Forelimb muscle (tissue), 1 donor: ENCODE measurements at regions not wholly inside any gene's neighbourhood (a gene's known extent, or its start where the extent isn't known, plus 50 kb on each side); places are given as distances from the start of the nearest gene placed in this dataset.

ENCODE experiments used
- DNase-seq: peaks from one replicate; pipeline ENCODE4 v3.0.0-alpha.2; 2013; ENCODE audit warnings: low read depth

DNA sequence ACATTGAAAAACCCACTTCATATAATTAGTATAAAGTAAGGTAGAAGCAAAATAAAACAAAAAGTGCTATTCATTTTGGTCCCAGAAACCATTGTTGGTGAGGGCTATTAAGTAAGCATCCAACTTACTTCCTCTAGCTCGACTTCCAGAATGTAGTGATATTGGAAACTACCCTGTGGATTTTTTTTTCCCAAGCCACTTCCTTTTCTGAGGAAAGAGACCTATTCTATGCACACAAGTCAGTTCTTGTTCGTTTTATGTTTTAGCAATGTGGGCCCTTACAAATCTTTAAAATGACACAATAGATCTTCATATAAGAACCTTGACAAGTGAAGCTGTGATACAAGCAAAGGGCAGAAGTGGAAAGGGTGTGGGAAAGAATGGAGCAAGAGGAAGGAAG, 402.0 kb upstream of the TBL1XR1 start:
- no peak for DNase-seq

GRCh38 chr3:177599837-177600236, 402.6 kb upstream of the TBL1XR1 start:
- no peak for DNase-seq

GRCh38 chr3:177600411-177600810, 403.1 kb upstream of the TBL1XR1 start:
- DNase-seq, result no peak

- DNase-seq, result no peak
Measured at GRCh38 chr3:177601152-177601551, 403.9 kb upstream of the TBL1XR1 start.

- no peak for DNase-seq
Measured at GRCh38 chr3:177602601-177603147, 405.4 kb upstream of the TBL1XR1 start.

DNA sequence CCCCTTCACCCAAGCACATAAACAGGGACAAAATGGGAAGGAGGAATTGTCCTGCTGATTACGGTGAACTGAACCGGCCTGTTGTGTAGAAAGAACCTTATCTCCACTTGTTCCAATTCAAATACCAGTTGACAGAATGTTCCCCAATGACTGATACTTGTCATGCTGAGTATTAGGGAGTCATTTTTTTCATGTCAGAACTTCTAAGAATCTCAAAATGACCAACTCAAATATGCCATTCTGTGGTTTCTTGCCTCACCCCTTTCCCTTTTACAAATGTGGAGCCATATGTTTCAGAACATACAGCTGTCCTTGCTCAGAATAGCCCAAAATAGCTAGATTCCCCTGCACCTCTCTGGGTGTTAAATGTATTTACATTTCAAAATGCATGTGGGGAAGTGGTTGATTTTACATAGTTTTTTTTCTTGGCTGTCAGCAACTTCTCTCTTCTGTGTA, 405.9 kb upstream of the TBL1XR1 start:
- no peak for DNase-seq

- no peak for DNase-seq
Measured at GRCh38 chr3:177604181-177604580, 406.9 kb upstream of the TBL1XR1 start.

- no peak for DNase-seq
Measured at GRCh38 chr3:177606891-177607290, 409.6 kb upstream of the TBL1XR1 start.

DNA sequence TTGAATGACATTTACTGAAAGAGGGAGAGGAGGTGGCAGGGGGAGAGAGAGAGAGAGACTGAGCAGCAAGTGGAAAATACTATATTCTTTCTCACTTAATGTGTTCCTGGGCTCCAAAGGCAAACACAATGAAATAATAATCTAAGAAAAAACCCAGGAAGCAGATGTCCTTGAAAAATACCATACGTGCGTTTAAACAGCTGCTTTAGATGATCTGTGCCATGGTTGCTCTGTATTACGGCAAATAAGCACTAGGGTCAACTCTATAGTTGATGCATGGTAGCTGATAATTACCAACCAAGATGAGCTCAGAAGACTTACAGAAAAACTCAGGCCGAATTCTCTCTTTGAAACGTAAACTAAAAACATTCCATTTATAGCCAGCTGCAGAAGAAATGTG, 410.3 kb upstream of the TBL1XR1 start:
- no peak for DNase-seq

- DNase-seq, result no peak
Measured at GRCh38 chr3:177608443-177608842, 411.2 kb upstream of the TBL1XR1 start.

DNA sequence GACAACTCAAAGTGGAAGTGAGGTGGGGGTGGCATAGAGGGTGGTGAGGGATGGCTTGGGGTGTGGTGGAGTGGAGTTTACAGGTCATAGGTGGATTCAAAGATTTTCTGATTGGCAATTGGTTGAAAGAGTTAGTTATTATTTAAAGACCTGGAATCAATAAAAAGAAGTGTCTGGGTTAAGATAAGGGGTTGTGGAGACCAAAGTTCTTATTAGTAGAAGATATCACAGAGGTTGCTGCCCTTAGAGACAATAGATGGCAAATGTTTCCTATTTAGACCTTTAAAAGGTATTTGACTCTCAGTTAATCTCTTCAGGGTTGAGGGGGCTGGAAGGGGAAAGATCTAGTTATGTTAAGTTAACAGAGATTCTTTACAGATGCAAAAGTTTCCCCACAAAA, 412.3 kb upstream of the TBL1XR1 start:
- no peak for DNase-seq

DNA sequence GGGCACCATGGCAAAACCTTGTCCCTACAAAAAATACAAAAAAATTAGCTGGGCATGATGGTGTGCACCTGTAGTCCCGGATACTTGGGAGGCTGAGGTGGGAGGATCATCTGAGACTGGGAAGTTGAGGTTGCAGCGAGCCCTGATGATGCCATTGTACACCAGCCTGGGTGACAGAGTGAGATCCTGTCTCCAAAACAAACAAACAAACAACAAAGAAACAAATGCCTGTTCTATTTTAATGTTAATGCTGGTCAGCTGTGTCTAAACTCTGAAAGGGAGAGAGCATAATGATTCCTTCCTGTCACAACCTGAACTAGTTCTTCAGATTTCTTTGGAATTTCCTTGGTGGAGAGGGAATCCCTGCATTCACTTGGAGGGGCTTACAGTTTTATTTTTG, 413.0 kb upstream of the TBL1XR1 start:
- DNase-seq, result no peak

GRCh38 chr3:177610686-177611633, 413.7 kb upstream of the TBL1XR1 start:
- DNase-seq, result no peak

GRCh38 chr3:177611752-177612334, 414.6 kb upstream of the TBL1XR1 start:
- DNase-seq, result no peak

- DNase-seq, result no peak
Measured at GRCh38 chr3:177613901-177614300, 416.6 kb upstream of the TBL1XR1 start.

- DNase-seq, result no peak
Measured at GRCh38 chr3:177615015-177615414, 417.7 kb upstream of the TBL1XR1 start.

GRCh38 chr3:177618873-177619733, 421.8 kb upstream of the TBL1XR1 start:
- no peak for DNase-seq

GRCh38 chr3:177620073-177620472, 422.8 kb upstream of the TBL1XR1 start:
- DNase-seq, result no peak

- DNase-seq, result no peak
Measured at GRCh38 chr3:177622520-177622919, 425.2 kb upstream of the TBL1XR1 start.

DNA sequence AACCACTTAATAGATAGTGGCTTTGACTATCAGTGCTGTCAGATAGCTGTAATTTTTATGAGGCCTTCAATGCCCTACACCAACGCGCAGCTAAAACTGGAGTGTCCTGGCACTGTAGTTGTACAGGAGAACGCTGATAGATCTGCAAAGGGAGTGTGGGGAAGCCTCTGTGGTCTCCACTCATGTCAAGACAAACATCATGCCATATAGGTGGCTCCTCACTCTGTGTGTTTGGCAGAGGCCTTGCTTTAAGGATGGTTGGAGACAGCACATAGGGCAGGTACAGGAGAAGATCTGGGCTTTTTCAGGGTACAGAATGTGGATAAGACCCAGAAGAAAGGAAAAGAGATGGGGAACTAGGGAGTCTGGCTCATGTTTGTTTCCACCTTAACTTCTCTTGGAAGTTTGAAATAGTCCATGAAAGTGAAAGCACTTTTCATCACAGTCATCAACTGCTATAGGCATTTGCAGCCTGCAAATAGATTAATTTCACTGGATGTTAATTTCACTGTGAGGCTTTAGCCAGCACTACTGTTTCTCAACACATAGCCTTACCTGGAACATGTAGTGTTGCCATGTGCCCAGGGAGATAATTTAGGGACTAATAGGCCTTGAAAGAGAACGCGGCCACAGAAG, 425.8 kb upstream of the TBL1XR1 start:
- DNase-seq, result no peak
